ENCODE measurements at regions not wholly inside any gene's neighbourhood (a gene's known extent, or its start where the extent isn't known, plus 50 kb on each side); places are given as distances from the start of the nearest gene placed in this dataset.

DNA sequence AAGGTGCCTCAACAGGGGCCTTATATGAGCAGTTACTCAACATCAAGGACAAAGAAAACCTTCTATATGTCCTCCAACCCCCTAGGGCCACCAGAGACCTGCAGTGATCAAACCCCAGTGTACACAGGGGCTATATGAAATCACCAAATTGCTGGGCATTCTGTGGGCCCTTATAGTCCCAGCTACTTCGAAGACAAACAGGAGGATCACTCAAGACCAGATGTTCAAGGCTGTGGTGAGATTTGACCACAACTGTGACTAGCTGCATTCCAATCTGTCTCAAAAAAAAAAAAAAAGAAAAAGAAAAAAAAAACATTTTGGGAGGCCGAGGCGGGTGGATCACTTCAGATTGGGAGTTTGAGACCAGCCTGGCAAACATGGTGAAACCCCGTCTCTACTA is 51.0 kb upstream of the PRB2 start:
- DNase-seq (ENCODE audit: low spot score), result no peak
- Mint-ChIP-seq H3K27ac (ENCODE audit: unreplicated experiment) (no peak overlapping the region), H3K4me3 (ENCODE audit: unreplicated experiment) (no peak overlapping the region), H3K27me3 (ENCODE audit: low read depth) (no peaks in the 10 kb centered on the region), H3K9me3 (ENCODE audit: low read depth) (peaks cover under 1% of the 10 kb centered on the region), H3K4me1 (ENCODE audit: low read depth) (no peaks in the 10 kb centered on the region), H3K36me3 (ENCODE audit: low read depth) (no peaks in the 10 kb centered on the region)
- TF ChIP-seq, protein P1, sequence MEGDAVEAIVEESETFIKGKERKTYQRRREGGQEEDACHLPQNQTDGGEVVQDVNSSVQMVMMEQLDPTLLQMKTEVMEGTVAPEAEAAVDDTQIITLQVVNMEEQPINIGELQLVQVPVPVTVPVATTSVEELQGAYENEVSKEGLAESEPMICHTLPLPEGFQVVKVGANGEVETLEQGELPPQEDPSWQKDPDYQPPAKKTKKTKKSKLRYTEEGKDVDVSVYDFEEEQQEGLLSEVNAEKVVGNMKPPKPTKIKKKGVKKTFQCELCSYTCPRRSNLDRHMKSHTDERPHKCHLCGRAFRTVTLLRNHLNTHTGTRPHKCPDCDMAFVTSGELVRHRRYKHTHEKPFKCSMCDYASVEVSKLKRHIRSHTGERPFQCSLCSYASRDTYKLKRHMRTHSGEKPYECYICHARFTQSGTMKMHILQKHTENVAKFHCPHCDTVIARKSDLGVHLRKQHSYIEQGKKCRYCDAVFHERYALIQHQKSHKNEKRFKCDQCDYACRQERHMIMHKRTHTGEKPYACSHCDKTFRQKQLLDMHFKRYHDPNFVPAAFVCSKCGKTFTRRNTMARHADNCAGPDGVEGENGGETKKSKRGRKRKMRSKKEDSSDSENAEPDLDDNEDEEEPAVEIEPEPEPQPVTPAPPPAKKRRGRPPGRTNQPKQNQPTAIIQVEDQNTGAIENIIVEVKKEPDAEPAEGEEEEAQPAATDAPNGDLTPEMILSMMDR (IDR thresholded peaks at IDR 0.05), result no peak

DNA sequence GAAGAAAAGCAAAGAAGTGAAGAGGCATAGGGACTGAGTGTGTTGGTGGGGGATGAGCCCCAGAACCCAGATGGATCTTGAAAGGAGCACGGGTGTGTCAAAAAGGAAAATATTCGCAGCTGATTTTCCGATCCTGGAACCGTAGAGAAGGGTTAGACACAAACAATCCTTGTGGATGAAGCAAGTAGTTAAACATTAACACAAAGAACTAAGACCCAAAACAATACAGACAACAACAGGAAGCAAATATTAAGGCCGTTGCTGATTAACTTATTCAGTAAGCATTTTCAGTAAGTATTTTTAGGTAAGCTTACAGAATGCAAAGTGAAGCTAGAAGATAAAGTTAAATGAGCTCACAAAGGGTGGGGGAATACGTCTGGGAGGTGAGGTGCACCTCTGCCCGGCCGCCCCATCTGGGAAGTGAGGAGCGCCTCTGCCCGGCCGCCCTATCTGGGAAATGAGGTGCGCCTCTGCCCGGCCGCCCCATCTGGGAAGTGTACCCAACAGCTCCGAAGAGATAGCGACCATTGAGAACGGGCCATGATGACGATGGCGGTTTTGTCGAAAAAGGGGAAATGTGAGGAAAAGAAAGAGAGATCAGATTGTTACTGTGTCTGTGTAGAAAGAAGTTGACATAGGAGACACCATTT is 62.8 kb upstream of the PRB2 start:
- H3K27ac Mint-ChIP-seq (ENCODE audit: unreplicated experiment), result no peak overlapping the region
- H3K36me3 Mint-ChIP-seq (ENCODE audit: low read depth), result peaks cover 1% of the 10 kb centered on the region
- no peaks in the 10 kb centered on the region for H3K27me3 Mint-ChIP-seq (ENCODE audit: low read depth)
- H3K4me3 Mint-ChIP-seq (ENCODE audit: unreplicated experiment), result no peak overlapping the region
- H3K4me1 Mint-ChIP-seq (ENCODE audit: low read depth), result no peaks in the 10 kb centered on the region
- DNase-seq (ENCODE audit: low spot score), result no peak
- H3K9me3 Mint-ChIP-seq (ENCODE audit: low read depth), result peaks cover 5% of the 10 kb centered on the region
- TF ChIP-seq, protein P1 (IDR thresholded peaks at IDR 0.05), result no peak

DNA sequence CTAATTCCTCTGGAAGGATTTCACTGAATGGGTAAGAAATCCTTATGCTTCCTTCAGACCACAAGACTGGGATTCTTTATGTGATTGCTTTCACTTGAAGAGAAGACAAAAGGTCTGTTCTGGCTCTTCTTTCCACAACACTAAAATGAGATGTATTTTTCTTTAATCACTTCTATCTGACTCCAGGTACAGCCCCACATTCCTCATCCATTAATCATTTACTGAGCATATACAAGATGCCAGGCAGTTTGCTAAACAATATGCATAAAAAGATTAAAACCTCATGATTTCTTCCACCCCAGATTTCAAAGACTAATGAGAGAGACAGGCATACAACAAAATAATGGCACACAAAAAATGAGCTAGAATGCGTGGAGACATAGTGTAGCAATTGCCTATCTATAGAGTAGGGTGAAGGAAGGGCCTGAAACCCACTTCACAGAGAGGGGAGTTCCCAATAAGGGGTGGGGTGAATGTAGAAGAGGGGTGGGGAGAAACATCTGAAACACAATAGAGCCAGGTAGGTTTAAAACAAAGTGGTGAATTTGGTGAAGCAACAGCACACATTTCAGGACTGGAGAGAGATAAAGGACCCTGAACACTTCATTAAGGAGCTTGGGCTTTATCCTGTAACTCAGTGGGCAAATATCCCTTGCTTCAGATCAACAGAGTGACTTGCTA is 65.1 kb upstream of the PRB2 start:
- TF ChIP-seq, protein P1 (IDR thresholded peaks at IDR 0.05), result no peak
- Mint-ChIP-seq H3K9me3 (ENCODE audit: low read depth) (peaks cover 5% of the 10 kb centered on the region), H3K27me3 (ENCODE audit: low read depth) (no peaks in the 10 kb centered on the region), H3K4me1 (ENCODE audit: low read depth) (no peaks in the 10 kb centered on the region), H3K36me3 (ENCODE audit: low read depth) (peaks cover 1% of the 10 kb centered on the region), H3K27ac (ENCODE audit: unreplicated experiment) (no peak overlapping the region), H3K4me3 (ENCODE audit: unreplicated experiment) (no peak overlapping the region)
- DNase-seq (ENCODE audit: low spot score), result no peak

DNA sequence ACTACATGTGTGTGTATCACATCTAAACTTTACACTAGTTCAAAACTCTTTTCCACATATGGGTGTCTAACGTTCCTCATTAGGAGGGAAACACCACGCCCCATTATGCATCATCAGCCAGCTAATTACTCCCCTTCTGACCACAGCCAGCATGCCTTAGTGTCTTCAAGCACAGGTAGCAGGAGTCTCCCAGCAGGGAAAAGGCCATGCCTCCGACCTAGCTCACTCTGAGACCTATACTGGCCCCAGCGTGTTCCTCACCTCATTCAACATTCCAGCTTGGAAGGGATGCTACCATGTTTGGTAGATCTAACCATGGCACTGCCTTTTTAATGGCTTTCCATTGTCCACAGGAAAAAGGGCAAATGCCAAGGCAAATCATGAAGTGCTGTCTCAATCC is 66.1 kb upstream of the PRB2 start:
- Mint-ChIP-seq H3K36me3 (ENCODE audit: low read depth) (peaks cover 1% of the 10 kb centered on the region), H3K27ac (ENCODE audit: unreplicated experiment) (no peak overlapping the region), H3K4me1 (ENCODE audit: low read depth) (no peaks in the 10 kb centered on the region), H3K4me3 (ENCODE audit: unreplicated experiment) (no peak overlapping the region), H3K9me3 (ENCODE audit: low read depth) (peaks cover 5% of the 10 kb centered on the region), H3K27me3 (ENCODE audit: low read depth) (peaks cover 2% of the 10 kb centered on the region)
- TF ChIP-seq, protein P1 (IDR thresholded peaks at IDR 0.05), result no peak
- DNase-seq (ENCODE audit: low spot score), result no peak

DNA sequence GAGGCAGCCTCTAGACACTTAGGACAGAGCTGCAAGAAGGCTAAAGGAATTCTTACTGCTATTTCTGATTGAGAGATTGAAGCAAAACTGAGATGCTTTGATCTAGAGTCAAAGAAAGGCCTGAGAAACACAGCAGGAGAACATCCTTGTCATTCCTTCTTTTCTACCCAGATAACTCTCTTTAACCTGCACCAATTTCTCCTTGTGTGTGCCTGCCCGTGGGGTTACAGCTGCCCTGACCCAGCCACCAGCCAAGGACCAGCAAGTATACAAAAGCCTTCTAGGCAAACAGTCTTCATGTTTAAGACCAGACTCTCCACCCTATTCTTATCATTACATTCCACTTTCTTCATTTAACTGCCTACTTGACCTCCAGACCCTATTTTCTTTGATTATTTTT is 81.7 kb upstream of the PRB2 start:
- no peak overlapping the region for H3K4me3 Mint-ChIP-seq (ENCODE audit: unreplicated experiment)
- TF ChIP-seq, protein P1 (IDR thresholded peaks at IDR 0.05), result no peak

More for the DNA sequence above, 81.7 kb upstream of the PRB2 start:
- Mint-ChIP-seq H3K4me1 (ENCODE audit: low read depth) (peaks cover 4% of the 10 kb centered on the region), H3K27me3 (ENCODE audit: low read depth) (peaks cover 2% of the 10 kb centered on the region), H3K27ac (ENCODE audit: unreplicated experiment) (no peak overlapping the region), H3K36me3 (ENCODE audit: low read depth) (peaks cover 2% of the 10 kb centered on the region), H3K9me3 (ENCODE audit: low read depth) (peaks cover 11% of the 10 kb centered on the region)
- no peak for DNase-seq (ENCODE audit: low spot score)
